Peyer's patch (tissue), 4 donors: ENCODE measurements at regions not wholly inside any gene's neighbourhood (a gene's known extent, or its start where the extent isn't known, plus 50 kb on each side); places are given as distances from the start of the nearest gene placed in this dataset.

Experiments used
- CTCF ChIP-seq, 6 experiments: fragments of 450-650 bp in 4 of 6; fragments of 200-600 bp in 2 of 6; sonication (generic) in 1 of 6; IDR thresholded peaks; one replicate each; pipeline ENCODE4 v1.5.1; 2017 to 2019; ENCODE audit warnings: antibody characterized with exemption in 6 of 6, mild to moderate bottlenecking in 3 of 6, moderate library complexity in 1 of 6
- POLR2A ChIP-seq, 2 donors: fragments of 450-650 bp; IDR thresholded peaks; one replicate each; pipeline ENCODE4 v1.5.1; 2017; ENCODE audit warnings: antibody characterized with exemption in 2 of 2, mild to moderate bottlenecking in 2 of 2, moderate library complexity in 2 of 2

DNA sequence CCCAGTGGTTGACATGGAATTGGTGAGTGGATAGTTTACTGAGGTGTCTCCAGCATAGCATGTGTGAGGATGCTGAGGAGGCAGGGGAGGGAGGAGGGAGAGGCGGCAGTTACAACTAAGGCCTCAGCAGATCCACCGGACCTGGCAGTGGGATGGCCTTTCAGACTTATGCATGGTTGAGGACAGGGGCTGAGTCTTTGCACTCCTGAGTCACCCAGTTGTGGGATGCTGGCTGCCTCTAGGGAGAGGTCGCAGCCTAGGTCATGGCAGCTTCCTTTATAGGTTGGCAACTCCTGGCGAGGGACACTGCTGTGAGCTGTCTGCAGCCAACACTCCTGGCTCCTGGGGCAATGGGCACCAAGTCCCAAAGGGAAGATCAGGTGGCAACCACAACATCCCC, 380.3 kb downstream of the PREX1 start:
- TF ChIP-seq CTCF (IDR thresholded peaks at IDR 0.05) (no peak), POLR2A (IDR thresholded peaks at IDR 0.05) (no peak)
